ENCODE measurements at regions not wholly inside any gene's neighbourhood (a gene's known extent, or its start where the extent isn't known, plus 50 kb on each side); places are given as distances from the start of the nearest gene placed in this dataset.

DNA sequence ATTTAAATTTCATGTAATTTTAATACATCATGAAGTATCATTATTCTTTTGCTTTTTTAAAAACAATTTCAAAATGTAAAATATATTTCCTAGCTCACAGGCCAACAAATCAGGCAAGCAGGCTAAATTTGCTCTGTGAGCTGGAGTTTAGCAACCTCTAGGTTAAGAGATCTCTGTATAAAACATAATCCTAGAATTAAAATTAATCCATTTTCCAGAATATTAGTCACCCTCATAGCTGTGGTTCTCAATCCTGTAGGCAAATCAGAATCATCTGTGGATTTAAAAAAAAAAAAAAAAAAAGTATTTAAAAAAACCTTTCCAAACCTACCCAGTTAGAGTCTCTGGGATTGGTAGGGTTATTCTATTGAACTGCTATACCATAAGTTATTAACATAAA, 209.7 kb downstream of the MINAR1 start:
- H3K4me1 ChIP-seq (ENCODE audit: control insufficient read depth, insufficient read depth, low read length), result no peaks in the 10 kb centered on the region
- peaks cover 5% of the 10 kb centered on the region; the same call in 1 of the 2 replicates for H3K9me3 ChIP-seq (ENCODE audit: control insufficient read depth, insufficient read depth, low read depth, low read length)
- no peak for TF ChIP-seq ZNF791 (tag by site-specific recombination; IDR thresholded peaks at IDR 0.05)
- H3K4me3 ChIP-seq (ENCODE audit: low read depth, low read length), result no peak overlapping the region
- H3K27ac ChIP-seq (ENCODE audit: extremely low read depth, low read depth, low read length), result no peak overlapping the region
- ChIA-PET POLR2A (interaction anchor here (0.6 to 0.7 kb wide), 2 partner anchors 343 to 823 kb away, joined by 3 read pairs; no protein-coding TSS in a partner anchor), CTCF (interaction anchor here (0.6 to 3.0 kb wide), 5 partner anchors 10 to 826 kb away, joined by 3 to 9 read pairs (median 3); no protein-coding TSS in a partner anchor)
- no peaks in the 10 kb centered on the region for H3K36me3 ChIP-seq (ENCODE audit: control insufficient read depth in 2 of 2, insufficient read depth in 1 of 2, low read length in 2 of 2)

DNA sequence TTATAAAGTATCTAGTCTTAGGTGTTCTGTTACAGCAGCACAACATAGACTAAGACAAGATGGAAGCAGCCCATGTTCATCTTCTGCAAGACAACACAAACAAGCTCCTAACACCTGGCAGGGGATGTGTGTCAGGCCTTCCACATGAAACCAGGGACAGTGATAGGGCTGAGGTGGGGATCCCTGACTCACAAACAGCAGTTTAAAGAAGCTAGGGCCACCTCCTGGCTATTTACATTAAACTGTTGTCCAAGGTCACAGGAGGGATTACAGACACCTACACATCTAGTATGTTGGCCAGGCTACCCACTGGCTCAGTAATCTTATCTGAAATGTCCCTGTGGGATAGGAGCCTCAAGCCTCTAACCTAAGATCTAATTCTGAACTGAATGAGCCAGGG, 211.3 kb downstream of the MINAR1 start:
- Histone ChIP-seq H3K9me3 (ENCODE audit: control insufficient read depth, insufficient read depth, low read depth, low read length) (peaks cover 5% of the 10 kb centered on the region; the same call in 1 of the 2 replicates), H3K27ac (ENCODE audit: extremely low read depth, low read depth, low read length) (no peak overlapping the region), H3K4me1 (ENCODE audit: control insufficient read depth, insufficient read depth, low read length) (no peaks in the 10 kb centered on the region), H3K36me3 (ENCODE audit: control insufficient read depth in 2 of 2, insufficient read depth in 1 of 2, low read length in 2 of 2) (no peaks in the 10 kb centered on the region), H3K4me3 (ENCODE audit: low read depth, low read length) (no peak overlapping the region)
- CTCF ChIA-PET, result interaction anchor here (0.6 kb wide), 1 partner anchor 343 kb away, joined by 3 read pairs; no protein-coding TSS in a partner anchor
- POLR2A ChIA-PET, result no interaction called here
- no peak for TF ChIP-seq ZNF843 (tag by site-specific recombination; IDR thresholded peaks at IDR 0.05)
- TF ChIP-seq, protein P1, sequence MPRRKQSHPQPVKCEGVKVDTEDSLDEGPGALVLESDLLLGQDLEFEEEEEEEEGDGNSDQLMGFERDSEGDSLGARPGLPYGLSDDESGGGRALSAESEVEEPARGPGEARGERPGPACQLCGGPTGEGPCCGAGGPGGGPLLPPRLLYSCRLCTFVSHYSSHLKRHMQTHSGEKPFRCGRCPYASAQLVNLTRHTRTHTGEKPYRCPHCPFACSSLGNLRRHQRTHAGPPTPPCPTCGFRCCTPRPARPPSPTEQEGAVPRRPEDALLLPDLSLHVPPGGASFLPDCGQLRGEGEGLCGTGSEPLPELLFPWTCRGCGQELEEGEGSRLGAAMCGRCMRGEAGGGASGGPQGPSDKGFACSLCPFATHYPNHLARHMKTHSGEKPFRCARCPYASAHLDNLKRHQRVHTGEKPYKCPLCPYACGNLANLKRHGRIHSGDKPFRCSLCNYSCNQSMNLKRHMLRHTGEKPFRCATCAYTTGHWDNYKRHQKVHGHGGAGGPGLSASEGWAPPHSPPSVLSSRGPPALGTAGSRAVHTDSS (tag by site-specific recombination; IDR thresholded peaks at IDR 0.05), result no peak
- TF ChIP-seq ZFP3 (tag by site-specific recombination; IDR thresholded peaks at IDR 0.05; ENCODE audit: low read depth), result no peak
- TF ChIP-seq ZNF707 (tag by site-specific recombination; IDR thresholded peaks at IDR 0.05), result no peak
- TF ChIP-seq ZNF768 (tag by site-specific recombination; IDR thresholded peaks at IDR 0.05), result no peak
- TF ChIP-seq ZNF555 (tag by site-specific recombination; conservative IDR thresholded peaks at IDR 0.05), result no peak
- TF ChIP-seq, protein P2, sequence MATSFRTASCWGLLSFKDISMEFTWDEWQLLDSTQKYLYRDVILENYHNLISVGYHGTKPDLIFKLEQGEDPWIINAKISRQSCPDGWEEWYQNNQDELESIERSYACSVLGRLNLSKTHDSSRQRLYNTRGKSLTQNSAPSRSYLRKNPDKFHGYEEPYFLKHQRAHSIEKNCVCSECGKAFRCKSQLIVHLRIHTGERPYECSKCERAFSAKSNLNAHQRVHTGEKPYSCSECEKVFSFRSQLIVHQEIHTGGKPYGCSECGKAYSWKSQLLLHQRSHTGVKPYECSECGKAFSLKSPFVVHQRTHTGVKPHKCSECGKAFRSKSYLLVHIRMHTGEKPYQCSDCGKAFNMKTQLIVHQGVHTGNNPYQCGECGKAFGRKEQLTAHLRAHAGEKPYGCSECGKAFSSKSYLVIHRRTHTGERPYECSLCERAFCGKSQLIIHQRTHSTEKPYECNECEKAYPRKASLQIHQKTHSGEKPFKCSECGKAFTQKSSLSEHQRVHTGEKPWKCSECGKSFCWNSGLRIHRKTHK (tag by site-specific recombination; IDR thresholded peaks at IDR 0.05), result no peak
- TF ChIP-seq, protein P3, sequence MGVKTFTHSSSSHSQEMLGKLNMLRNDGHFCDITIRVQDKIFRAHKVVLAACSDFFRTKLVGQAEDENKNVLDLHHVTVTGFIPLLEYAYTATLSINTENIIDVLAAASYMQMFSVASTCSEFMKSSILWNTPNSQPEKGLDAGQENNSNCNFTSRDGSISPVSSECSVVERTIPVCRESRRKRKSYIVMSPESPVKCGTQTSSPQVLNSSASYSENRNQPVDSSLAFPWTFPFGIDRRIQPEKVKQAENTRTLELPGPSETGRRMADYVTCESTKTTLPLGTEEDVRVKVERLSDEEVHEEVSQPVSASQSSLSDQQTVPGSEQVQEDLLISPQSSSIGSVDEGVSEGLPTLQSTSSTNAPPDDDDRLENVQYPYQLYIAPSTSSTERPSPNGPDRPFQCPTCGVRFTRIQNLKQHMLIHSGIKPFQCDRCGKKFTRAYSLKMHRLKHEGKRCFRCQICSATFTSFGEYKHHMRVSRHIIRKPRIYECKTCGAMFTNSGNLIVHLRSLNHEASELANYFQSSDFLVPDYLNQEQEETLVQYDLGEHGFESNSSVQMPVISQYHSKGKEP (tag by site-specific recombination; IDR thresholded peaks at IDR 0.05), result no peak
- TF ChIP-seq, protein P4, sequence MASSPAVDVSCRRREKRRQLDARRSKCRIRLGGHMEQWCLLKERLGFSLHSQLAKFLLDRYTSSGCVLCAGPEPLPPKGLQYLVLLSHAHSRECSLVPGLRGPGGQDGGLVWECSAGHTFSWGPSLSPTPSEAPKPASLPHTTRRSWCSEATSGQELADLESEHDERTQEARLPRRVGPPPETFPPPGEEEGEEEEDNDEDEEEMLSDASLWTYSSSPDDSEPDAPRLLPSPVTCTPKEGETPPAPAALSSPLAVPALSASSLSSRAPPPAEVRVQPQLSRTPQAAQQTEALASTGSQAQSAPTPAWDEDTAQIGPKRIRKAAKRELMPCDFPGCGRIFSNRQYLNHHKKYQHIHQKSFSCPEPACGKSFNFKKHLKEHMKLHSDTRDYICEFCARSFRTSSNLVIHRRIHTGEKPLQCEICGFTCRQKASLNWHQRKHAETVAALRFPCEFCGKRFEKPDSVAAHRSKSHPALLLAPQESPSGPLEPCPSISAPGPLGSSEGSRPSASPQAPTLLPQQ (tag by site-specific recombination; IDR thresholded peaks at IDR 0.05), result no peak
- no peak for TF ChIP-seq ZNF623 (tag by site-specific recombination; IDR thresholded peaks at IDR 0.05)
- no peak for TF ChIP-seq KLF16 (tag by site-specific recombination; IDR thresholded peaks at IDR 0.05)
- TF ChIP-seq ZNF549 (tag by site-specific recombination; IDR thresholded peaks at IDR 0.05), result no peak
- TF ChIP-seq WT1 (tag by site-specific recombination; IDR thresholded peaks at IDR 0.05), result no peak
- no peak for TF ChIP-seq ZBTB17 (tag by site-specific recombination; IDR thresholded peaks at IDR 0.05)
- TF ChIP-seq BCL11B (tag by site-specific recombination; IDR thresholded peaks at IDR 0.05; ENCODE audit: low read depth), result no peak
- TF ChIP-seq ZNF350 (tag by site-specific recombination; IDR thresholded peaks at IDR 0.05), result no peak
